22Rv1 (cell line): ENCODE measurements at regions not wholly inside any gene's neighbourhood (a gene's known extent, or its start where the extent isn't known, plus 50 kb on each side); places are given as distances from the start of the nearest gene placed in this dataset.

Experiments
- H3K27ac ChIP-seq: fragments of 450-650 bp; 2 replicates; pipeline ENCODE4 v1.5.1; 2017
- CTCF ChIP-seq: fragments of 450-650 bp; IDR thresholded peaks from 2 replicates; pipeline ENCODE4 v1.5.1; 2017; ENCODE audit warnings: mild to moderate bottlenecking
- ZFX ChIP-seq: fragments of 450-650 bp; IDR thresholded peaks from 2 replicates; pipeline ENCODE4 v1.6.1; 2017; ENCODE audit warnings: antibody characterized with exemption, borderline replicate concordance

GRCh38 chr13:24011266-24011665, 114.0 kb upstream of the C1QTNF9B start:
- TF ChIP-seq CTCF (no peak), ZFX (no peak)
- H3K27ac ChIP-seq = no peak overlapping the region

GRCh38 chr13:24012648-24013047, 115.3 kb upstream of the C1QTNF9B start:
- TF ChIP-seq CTCF = no peak
- TF ChIP-seq ZFX = no peak
- no peak overlapping the region for H3K27ac ChIP-seq

GRCh38 chr13:24013189-24013588, 115.9 kb upstream of the C1QTNF9B start:
- H3K27ac ChIP-seq = no peak overlapping the region
- no peak for TF ChIP-seq CTCF
- no peak for TF ChIP-seq ZFX

GRCh38 chr13:24016046-24016445, 118.7 kb upstream of the C1QTNF9B start:
- TF ChIP-seq CTCF (no peak), ZFX (no peak)
- H3K27ac ChIP-seq = no peak overlapping the region

- no peak for TF ChIP-seq CTCF
- TF ChIP-seq ZFX = no peak
- no peak overlapping the region for H3K27ac ChIP-seq
These were observed 125.3 kb upstream of the C1QTNF9B start for GRCh38 chr13:24022568-24022967.

- H3K27ac ChIP-seq = no peak overlapping the region
- TF ChIP-seq CTCF (no peak), ZFX (no peak)
These were observed 125.8 kb upstream of the C1QTNF9B start for GRCh38 chr13:24023073-24023472.

GRCh38 chr13:24027494-24027893, 130.2 kb upstream of the C1QTNF9B start:
- TF ChIP-seq CTCF = no peak
- TF ChIP-seq ZFX = no peak
- no peak overlapping the region for H3K27ac ChIP-seq
